Stimulated activated CD4-positive, alpha-beta T cell treated with anti-CD3 and anti-CD28 coated beads, Interleukin-2, amount 100 ng/mL, for 48 hours (primary cell): ENCODE measurements at regions not wholly inside any gene's neighbourhood (a gene's known extent, or its start where the extent isn't known, plus 50 kb on each side); places are given as distances from the start of the nearest gene placed in this dataset.

ENCODE experiments used
- DNase-seq, 2 donors: peaks; one replicate each; pipeline ENCODE4 v3.0.0-alpha.2; 2020

GRCh38 chr3:22969276-22969675 is 233.9 kb upstream of the UBE2E2 start:
- DNase-seq = no peak

GRCh38 chr3:22971497-22971896 is 231.6 kb upstream of the UBE2E2 start:
- no peak for DNase-seq

DNA sequence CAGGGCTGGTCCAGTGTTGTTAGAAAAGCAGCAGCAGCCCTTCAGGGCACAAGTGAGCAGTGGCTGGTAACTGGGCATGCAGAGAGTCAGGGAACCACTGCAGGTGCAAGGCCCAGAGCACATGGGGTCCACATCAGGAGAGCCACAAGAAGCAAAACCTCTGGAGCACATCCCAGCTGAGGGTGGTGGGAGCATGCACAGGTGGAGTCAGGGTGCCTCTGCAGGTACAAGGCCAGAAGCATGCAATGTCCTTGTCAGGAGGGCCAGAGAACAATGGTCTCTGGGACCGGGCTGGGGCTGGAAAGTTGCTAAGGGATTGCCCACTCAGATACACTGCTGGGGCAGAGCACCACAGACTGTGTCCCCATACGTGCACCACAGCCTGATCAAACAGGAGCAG is 226.1 kb upstream of the UBE2E2 start:
- no peak for DNase-seq

DNA sequence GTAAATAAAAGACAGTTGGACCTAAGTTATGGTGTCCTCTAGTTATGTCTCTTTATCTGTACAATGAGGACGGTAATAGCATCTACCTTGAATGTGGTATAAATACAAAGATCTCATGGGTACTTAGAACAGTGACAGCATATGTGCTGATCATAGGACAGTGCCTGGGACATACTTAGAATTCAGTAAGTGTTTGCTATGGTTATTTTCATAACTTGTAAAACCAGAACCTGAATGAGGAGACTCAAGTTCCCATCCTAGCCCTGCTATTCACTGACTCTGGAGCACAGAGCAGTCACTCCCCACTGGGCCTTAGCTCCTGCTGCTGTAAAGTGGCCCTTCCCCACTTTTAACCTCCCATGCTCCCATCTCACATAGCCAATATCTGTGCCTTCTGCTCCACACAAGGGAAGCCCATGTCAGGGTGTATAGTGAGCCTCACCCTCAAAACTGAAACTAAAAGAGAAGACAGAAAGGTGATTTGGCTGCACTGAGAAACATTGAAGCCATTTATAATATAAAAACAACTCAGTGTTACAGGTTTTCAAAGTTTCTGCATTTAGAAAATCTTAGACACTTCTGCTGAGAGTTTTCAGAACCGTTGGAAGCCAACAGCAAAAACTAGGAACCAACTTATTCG is 225.4 kb upstream of the UBE2E2 start:
- no peak for DNase-seq

- DNase-seq = no peak
Observed at GRCh38 chr3:22979581-22979980, 223.5 kb upstream of the UBE2E2 start.

DNA sequence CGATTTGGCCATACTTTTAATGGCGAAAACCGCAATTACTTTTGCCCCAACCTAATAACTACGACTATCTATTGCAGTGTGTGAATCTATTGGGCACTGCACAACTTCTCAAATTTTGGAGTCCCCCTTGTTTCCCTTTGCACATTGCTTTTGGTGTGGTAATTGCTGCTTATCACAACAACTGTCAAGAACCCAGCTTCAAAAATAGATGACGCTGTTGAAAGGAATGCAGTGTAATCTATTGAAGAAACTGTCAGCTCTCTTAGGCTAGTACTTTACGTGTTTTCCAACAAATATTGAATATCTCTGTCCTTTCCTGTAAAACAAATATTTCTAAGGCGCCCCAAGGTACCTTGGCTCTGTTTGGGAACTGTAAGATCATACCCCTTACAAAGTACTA is 222.8 kb upstream of the UBE2E2 start:
- no peak for DNase-seq

DNA sequence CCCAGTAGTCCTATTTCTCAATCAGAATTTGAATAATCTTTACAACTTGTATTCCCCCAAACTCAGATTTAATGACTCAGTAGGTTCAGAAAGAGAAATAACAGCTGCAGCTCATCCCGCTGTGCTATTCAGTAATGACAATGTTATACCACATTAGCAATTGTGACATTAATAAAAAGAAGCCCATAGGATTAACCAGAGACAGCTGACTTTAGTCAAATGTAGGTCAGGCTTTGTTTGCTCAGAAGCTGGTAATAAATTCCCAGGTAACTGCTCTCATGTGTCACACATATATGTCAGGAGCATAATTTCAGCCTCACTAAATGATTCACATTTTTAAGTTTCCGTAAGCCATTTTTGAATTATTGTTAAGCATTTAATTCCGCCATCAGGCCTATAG is 222.0 kb upstream of the UBE2E2 start:
- DNase-seq = no peak

DNA sequence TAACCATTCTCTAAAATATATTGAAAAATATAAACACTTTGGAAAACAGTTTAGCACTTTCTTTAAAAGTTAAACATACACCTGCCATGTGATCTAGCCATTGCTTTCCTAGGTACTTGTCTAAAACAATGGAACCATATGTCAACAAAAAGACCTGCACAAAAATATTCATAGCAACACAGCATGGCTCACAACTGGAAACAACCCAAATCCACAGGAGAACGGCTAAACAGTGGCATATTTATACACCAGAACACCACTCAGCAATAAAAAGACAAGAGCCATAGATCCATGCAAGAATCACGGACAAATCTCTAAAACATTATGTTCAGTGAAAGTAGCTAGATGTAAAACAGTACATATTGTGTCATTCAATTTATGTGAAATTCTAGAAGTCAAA is 221.3 kb upstream of the UBE2E2 start:
- no peak for DNase-seq

DNA sequence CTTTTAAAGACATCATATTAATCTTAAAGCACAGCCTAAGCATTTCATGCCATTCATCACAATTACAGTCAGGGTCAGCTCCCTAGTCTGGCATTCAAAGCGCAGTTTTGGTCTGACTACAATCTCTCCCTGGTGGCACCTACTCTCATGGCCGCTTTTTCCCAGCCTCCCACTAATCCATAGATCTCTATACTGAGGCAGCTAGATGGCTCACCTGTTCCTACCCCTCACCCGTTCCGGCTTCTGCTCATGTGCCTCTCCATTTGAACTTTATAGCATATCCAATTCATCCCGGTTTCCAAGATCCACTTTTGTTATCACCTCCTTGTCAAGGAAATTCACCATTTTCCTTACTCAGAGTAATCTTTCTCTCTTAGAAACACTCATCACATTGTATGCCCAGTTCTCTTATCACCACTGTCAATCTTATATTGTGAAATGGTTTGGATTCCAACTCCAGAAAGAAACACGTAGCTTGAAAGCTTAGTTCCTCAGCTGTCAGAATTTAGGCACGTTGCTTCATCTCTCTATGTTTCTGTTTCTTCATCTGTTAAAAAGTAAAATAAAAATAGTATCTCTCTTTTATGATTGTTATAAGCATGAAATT is 220.0 kb upstream of the UBE2E2 start:
- no peak for DNase-seq

DNA sequence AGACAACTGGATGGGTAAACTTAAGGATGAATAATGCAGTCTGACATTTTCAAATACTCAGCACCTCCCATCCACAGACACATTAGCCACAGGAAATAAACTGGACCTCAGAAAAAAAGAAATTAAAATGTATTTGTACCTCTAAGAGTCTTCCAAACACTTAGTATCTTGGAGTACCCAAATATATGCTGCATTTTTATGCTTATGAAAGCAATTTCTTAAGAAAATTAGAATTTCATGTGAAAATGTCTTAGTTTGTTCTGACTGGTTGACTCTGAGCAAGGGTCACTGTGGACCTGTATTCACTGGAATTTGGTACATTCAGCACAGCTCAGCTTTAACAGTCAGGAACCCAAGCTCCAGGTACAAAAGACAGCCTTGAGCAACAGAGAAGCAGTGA is 216.2 kb upstream of the UBE2E2 start:
- DNase-seq = no peak

GRCh38 chr3:22988566-22988965 is 214.6 kb upstream of the UBE2E2 start:
- DNase-seq = no peak

DNA sequence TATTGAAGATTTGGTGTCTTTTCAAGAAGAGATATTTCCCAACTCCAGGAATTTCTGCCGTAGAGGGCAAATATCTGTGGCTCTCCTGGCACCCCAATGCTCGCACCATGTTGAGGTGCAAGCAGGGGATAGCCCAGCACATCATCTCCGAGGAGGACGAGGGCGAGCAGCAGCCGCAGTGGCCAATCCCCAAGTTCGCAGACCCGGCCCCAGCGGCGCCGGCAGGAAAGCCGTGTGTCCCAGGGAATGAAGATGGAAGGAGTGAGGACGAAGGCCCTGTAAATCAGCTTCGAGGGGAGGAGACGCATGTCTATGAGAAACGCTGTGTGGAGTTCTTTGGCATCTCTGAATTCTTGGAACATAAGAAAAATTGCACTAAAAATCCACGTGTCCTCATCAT is 213.4 kb upstream of the UBE2E2 start:
- no peak for DNase-seq

DNA sequence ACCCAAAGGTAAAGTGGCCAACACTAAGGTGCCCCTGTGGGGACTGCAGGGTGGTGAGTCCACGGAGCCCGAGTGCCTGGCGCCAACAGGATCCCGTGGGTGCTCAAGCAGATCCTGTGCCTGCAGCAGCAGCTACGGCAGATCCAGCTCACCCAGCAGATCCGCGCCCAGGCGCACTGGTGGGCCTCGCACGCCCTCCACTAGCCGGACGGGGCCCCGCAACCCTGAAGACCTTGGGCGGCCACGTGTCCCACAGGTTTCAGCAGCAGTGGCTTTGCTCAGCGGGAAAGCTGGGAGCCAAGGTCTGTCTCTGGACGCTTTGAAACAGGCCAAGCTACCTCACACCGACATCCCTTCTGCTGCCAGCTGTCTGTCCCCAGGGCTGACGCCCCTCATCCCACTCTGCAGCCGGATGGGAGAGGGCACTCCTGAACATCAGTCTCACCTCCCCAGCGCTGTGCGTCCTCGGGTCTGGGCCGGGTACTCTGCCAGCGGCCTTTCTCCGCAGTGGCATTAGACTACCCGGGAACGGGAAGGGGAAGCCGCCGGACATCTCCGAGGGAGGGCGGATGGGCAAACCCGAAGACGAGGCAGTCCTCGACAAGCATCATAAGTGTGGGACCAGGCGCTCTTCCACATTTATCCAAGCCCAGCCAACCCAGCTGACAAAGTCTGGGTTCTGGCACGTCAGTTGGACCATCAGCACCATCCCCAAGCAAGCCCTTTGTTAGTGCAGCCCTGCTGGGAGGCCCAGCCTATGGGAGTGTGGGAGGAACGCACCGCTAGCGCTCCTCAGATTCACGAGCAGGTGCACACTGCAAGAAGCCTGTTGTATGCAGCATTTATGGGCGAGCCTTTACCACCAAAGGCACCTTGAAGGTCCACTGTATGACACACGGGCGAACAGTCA is 212.6 kb upstream of the UBE2E2 start:
- no peak for DNase-seq

- DNase-seq = no peak
Observed at GRCh38 chr3:22994781-22995180, 208.3 kb upstream of the UBE2E2 start.

- DNase-seq = no peak
Observed at GRCh38 chr3:22996920-22997571, 206.1 kb upstream of the UBE2E2 start.

GRCh38 chr3:23000371-23000770 is 202.8 kb upstream of the UBE2E2 start:
- DNase-seq = no peak

DNA sequence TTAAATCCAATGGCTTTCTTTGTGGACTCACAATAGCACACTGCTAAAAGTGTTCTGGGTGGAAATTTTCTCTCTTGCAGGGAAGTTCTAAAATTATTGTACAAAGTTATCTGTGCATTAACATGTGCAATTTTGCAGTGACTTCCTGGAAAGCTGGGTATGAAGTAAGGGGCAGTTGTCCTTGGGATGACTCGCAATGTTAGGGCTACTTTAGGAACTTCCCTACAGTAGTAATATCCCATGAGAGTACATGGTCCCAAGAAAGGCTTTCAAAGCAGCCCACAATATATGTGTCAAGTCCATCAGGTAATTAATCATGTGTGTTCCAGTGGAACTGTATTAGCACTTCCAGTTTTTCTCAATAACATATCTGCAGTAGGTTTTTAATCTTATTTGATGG is 201.0 kb upstream of the UBE2E2 start:
- DNase-seq = no peak

DNA sequence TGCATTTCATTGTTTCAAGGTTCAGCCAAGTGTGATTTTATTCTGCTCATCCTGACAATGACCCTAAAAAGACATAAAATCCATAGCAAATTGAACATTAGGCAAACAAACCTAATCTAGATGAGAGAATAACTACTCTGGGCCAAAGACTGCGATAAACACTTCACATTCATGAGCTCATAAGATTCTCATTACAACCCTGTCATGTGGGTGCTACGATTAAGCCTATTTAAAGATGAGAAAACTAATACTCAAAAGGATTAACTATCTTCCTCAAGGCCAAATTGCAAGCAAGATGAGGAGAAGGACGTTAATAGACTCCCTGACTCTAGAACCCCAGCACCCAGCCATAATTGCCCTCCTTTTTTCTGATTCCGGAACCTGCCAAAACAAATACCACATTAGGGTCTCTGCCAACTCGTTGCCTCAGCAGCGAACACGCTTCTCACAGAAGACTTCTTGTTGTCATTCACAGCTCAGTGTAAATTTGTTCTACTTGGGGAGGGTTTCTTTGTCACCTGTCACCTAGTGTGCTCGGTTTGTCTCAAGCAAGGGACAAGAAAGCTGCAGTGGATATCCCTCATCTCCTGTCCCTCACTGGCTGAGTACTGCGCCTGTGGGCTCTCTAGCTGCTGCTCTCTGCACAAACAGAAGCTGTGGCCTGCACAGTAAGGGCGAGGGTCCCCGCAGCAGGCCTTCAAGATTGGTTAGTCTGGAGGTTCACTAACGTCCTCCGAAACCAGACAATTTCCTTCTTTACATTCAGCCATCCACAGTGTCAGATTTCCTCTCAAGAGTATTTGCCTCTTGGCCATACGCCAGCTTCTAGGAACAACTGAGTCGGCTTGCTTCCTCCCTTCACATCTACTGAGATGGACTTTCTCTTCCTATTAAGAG is 200.0 kb upstream of the UBE2E2 start:
- DNase-seq = no peak

DNA sequence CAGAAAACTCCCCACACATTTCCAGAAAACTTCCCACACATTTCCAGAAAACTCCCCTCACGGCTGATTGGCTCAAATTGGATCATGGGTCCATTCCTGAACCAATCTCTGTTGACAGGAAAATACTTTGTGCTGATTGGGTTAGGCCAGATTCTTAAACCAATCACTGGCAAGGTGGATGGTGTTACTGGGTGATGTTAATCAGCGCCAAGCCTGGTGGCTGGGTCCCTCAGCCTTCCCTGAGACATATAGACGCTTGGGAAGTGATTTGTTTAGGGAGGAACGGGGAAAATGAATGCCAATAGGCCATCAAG is 199.4 kb upstream of the UBE2E2 start:
- no peak for DNase-seq

DNA sequence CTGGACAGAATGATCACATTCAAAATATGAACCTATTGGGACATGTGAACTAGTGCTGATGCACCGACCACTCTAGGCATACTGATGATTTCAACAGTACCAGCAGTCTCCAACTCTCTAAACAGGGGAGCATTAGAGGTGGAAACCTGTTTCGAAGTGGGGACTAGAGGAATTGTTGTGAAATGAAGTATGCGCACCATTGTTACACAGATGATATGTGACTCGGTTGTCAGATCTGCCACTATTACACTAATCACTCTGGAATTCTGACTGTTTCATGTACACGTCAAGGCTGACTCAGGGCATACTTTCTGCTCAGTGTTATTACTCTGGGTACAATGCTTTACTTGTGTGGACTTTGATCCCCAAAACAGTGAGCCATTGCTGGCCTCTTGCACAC is 198.2 kb upstream of the UBE2E2 start:
- no peak for DNase-seq

GRCh38 chr3:23017801-23018200 is 185.3 kb upstream of the UBE2E2 start:
- DNase-seq = no peak

GRCh38 chr3:23019596-23020300 is 183.4 kb upstream of the UBE2E2 start:
- DNase-seq = no peak
